NCI-H510A (cell line): ENCODE measurements at regions not wholly inside any gene's neighbourhood (a gene's known extent, or its start where the extent isn't known, plus 50 kb on each side); places are given as distances from the start of the nearest gene placed in this dataset.

ENCODE experiments used
- DNase-seq: peaks from one replicate; lab custom pipeline; 2025; lab: John Stamatoyannopoulos, UW

DNA sequence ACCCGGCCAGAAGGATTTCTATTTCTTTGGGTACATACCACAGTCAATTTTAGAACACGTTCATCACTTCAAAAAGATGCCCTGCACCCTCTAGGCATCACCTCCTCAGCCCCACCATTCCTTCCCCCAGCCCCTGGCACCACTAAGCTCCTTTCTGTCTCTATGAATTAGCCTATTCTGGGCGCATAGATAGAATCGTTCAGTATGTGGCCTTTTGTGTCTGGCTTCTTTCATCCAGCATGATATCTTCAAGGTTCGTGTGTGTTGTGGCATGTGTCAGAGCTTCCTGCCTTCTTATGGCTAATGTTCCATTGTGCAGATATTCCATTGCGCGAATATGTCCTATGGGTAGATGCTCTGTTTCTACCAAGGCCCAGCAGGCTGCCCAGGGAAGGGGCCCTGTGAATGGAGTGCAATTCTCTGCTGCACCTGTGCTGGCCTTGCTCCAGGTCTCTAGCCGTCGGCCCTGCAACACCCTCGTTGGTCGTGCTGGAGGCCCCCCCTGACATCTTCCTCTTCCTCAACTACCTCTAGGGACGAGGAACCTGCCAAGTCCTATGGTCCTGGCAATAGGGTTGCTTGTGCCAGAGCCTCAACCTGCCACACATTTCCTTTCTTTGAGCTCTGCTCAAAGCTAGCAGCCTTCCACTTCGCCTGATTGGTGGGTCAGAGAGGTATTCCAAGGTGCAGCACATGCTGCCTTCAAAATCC, 113.5 kb downstream of the RIPK4 start:
- no peak for DNase-seq

DNA sequence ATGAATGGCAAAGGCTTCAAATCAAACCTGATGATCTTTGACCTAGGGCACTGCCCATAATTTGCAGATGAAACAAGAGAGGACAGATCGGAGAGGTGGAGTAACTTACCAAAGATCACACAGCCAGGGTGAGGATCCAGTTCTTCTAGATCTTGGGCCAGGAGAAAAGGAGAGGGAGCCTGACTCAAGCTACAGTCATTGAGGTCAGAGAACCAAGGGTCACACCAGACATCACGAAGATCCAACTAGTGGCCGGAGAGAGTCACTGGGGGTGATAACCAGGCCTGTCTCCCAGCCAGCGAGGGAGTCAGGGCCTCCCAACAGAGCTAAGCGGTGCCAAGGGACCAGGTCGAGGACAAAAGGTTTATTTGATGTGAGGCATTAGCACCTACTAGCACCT, 115.0 kb downstream of the RIPK4 start:
- no peak for DNase-seq

DNA sequence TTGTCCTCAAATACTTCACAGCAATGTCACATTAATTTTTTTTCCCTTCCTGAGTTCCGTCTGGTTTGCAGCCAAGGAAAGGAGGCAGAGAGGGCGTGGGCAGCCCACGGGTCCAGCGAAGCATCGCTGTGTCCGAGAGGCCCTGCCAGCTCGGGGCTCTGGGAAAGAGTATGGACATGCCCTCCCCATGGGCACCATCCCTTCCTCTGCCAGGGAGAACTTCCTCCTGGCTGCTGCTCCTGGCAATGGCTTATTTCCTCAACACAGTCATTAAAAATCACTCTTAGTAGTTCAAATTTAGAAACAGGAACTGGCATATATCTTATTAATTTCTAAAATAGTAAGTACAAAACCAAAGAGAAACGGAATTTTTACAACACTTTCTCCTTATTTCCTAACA, 115.4 kb downstream of the RIPK4 start:
- DNase-seq = no peak

DNA sequence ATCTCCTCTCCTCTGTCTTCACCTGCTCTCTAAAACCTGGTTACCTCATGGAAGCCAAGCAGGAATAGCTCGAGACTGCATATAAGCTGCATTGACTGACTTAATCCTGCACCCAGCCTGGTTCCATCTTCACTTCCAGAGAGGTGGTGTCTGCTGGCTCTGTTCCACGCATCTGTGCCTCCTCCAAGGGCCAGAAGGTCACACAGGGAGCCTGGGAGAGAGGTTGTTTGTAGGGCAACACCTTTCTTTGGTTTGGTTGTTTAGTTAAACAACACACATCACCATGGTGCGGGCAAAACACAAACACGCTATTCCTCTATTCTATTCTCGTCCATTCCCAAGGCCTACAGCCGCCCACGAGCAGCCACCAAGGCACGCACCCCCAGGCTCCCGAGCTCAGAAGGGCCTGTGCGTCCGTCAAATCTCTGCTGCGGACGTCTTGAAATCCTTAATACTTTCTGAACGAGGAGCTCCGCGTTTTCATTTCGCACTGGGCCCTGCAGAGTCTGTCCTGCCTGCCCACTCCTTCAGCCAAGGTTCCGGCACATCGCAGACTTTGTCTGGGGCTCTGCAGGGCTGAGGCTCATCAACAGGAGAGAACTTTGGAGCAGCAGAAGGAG, 116.2 kb downstream of the RIPK4 start:
- no peak for DNase-seq

DNA sequence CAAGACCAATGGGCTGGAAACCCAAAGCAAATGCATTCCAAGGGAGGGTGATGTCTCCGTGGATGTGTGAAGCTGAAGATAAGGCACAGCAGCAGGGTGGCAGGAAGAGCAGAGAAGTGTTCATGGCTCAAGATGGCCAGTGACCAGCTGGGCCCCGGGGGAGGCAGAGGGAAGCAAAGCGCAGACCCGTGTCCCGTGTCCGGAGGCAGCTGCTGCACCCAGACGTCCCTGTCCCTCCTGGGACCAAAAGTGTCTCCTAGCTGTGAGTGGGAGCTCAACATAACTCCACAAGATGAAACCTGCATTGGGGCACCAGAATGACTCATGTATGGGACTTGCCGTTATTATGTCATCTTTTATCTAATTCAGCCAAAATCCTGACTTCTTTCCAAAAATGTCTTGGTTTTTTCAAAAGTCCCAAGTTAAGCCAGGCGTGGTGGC, 118.2 kb downstream of the RIPK4 start:
- DNase-seq = no peak

DNA sequence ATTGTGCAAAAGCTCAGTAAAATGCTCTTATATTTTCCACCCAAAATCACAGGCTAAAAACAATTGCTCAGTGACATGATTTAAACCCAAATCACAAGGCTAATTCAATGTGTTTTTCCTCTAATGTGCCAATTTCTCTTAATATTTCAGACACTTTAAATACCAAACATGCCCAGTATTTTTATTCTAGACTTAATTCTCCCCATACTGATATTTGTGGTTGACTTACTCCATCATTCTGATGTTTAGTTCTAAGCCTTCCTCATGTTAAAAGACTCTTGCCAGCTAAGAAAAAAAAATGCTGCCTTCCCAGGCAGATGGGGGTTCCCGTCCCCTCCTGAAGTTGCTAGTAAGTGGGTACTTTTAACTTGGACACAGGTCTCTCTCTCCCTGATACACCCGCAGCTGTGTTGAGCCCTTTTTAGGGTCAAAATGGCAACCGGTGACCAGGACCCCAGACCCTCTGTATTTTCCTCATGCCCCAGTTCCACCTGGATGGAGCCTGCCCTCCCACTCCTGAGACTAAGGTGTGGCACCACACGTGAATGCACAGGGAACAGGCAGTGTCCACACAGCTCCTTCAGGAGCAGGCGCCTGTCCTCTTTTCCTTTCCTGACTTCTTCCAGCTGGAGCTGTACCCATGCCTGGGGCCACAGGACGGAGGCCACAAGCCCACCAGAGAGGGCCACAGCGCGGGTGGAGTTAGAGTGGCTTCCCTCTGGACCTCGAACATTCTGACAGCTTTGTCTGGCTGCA, 118.9 kb downstream of the RIPK4 start:
- no peak for DNase-seq

DNA sequence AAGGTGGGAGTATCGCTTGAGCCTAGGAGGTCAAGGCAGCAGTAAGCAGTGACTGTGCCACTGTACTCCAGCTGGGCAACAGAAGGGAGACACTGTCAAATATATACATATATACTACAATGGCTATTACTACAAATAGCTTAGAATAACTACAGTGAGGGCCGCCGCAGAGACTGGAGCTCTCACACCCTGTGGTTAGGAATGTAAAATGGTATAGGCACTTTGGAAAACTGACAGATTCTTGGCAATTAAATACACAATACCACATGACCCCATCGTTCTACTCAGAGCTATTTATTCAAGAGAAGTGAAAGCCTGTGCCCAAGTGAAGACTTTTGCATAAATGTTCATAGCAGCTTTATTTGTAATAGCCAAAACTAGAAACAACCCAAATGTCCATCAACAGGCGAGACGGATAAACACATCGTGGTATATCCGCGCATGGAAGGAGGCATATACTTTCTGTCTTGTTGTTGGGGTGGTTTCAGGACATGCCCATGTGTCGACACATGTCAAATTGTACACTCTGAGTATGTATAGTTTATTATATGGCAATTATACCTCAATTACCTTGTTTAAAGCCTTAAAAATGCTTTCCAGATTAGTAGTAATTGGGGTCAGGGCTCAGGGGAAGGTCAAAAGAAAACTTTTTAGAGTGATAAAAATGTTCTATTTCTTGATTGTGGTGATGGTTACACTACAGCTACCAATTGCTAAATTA, 123.4 kb downstream of the RIPK4 start:
- DNase-seq = no peak

DNA sequence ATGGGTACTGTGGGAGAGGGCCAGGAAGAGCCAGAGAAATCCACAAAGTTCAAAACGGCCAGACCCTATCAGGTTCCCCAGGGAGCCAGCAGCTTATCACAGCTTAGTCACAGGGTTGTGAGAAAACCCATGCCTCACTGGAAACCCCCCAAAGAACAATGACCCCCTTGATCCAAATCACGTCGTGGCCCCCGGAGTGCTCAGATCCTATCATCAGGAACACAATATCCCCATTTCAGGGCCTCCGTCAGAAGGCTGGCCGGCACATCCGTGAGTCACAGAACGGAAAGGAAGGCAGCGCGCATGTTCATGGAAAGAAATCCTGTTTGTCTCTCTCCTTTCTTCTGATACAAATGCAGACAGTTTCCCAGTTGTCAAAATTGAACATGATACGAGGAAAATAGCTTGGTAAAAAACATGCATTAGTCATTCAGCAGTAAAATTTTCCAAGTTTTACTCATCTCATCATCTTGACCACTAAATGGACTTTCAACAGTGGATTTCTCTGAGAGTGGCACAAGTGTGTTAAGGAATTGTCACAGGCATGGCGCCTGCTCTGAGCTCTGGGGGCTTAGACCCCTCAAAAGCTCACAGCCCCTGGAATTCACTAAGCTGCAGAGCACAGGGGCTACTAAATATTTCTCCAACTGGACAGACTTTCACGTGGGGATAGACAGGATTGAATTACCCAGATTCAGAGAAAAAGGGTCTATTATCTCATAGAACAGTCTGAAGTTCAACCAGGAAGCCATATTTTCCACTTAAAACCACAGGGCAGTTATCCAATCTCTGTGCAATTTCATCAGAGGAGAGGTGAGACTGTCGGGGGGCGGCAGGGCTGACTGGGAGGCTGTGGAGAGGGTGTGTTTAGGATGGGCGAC, 124.8 kb downstream of the RIPK4 start:
- DNase-seq = no peak

DNA sequence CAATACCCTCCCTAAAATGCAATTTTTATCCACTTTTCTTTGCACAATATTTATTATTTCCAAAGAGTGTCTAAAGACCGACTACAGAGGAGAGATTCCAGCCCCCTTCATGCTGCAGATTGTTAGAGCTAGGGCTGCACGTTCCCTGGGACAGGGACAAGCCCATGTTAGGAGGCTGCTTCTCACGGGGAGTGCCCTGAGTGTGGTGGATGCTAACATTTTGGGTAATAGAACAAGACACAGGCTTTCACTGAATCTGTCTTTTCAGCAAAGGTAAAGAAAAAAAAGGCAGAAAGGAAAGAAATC, 125.4 kb downstream of the RIPK4 start:
- no peak for DNase-seq

DNA sequence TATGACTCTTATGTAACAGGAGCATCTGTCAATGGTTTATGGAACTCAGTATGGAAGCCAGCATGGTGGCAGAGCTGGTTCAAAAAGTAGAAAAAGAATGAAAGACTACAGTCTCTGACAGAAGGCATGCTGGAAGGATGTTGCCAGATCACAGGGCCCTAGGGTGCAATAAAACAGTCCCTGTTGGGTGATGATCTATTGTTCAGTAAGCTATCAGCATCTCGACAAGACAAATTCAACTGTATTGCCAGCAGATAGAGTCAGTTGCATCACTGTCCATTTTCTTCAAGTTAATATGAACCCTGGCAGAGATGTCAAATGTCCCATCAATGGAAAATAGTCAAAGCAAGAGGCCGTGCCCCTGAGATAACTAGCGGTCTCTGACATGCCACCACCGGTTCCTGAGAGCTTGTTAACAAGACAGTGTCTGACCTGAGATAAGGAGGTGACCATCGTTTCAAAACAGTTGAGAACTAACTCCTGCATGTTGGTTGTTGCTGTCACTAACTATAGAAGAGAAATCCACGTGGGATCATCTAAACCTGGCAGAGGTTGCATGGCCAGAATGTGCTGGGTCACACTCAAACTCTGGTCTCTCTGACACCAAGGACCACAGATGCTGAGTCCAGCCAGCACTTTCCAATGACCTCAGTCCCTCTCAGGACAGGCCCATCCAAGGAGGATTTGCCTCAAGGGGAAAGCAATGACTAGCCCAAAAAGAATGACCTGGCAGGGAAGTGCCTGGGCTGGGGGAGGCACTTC, 125.9 kb downstream of the RIPK4 start:
- no peak for DNase-seq

DNA sequence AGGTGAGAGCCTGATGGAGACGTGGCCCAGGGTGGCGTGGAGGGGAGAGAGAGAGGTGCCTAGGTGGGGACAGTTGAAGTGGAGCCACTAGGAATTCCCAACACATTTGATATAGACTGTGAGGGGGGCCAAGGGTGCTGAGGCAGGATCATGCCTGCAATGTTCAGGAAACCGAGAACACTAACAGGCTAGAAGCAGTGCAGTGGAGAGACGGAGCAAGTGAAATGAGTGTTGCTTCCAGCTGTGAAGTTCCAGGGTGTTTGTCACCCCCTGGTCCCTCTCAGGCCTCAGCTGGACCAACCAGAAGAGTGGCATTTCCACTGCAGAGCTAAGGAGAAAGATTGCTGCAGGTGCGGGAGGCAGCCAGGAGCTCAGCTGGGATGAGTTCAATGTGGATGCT, 127.1 kb downstream of the RIPK4 start:
- no peak for DNase-seq

DNA sequence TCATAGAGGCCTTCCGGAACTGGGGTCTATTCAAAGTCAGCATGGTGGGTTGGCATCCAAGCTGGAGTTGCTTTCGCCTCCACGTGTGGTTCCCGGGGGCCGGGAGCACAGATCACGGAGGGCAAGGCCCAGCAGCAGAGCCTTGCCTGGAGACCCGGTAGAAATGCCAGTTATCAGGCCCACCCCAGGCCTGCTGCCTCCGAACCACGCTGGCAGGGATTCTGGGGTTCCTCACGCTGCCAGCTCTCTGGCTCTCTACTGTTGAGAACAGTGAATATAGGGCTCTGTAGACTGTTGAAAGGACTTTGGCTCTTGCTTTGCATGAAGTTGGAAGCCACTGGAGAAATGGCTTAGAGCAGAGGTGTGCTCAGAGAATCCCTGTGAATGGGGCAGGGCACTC, 127.5 kb downstream of the RIPK4 start:
- DNase-seq = no peak

DNA sequence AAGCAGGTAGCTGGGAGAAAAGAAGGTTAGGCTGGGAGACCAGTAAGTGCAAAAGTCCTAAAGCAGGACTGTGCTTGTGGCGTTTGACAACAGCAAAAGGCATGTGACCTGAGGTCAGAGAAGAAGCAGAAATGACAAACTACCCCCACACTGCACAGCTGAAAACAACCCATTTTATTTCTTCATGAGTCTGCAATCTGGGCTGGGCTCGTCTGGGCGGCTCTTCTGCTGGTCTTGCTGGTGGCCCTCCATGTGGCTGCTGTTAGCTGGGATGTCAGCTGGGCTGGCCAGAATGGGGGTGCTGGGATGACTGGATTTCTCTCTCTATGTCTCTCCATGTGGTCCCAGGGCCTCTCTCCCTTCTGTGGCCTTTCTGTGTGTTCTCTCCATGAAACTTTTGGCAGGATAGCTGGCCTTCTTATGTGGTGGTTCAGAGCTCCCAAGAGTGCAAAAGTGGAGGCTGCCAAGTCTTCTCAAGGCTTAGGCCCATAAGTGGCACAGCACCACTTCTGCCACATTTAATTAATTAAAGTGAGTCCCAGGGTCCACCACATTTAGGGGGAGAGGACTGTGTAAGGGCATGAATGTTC, 128.6 kb downstream of the RIPK4 start:
- no peak for DNase-seq

DNA sequence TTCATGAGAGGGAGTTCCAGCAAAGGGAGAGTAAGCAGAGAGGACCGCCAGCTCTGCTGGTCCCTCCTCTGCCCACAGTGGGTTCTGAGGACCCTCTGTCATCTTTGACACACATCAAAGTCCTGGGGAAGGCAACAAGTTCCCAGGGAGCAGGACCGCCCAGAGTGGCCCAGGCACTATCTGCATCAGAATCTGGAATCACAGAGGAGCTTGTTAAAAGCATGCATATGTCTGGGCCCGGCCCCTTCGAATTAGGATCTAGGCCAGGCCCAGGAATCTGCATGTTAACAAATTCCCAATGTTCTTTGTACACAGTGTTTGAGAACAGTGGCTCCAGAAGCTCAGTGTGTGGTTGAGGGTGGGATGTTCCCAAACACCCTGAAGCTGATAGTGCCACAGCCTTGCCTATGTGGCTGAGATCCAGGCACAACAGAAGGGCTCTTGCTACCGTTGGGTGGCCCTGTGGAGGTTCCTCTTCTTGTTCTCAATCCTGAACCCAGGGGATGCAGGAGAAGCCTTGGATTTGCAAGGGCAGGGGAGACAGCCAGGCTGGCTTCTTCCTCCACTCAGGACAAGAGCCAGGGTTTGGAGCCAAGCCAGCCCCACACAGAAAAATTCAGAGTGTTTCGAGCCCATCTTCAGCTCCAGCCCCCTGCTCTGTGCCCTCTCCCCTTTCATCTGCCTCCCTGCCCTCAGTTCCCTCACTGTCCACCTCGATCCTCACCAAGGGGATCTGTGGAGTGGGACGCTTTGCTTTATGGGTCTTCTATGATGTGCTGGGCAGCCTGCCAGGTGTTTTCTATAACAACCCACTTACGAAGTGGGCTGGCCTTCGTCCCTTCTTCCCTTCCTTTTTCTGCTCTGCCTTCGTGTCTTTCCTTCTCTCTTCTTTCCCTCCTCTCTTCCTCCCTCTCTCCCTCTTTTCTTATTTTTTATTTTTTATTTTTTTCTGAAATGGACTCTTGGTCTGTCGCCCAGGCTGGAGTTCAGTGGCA, 129.0 kb upstream of the TMPRSS2 start:
- peak; percentile 25 for DNase-seq

DNA sequence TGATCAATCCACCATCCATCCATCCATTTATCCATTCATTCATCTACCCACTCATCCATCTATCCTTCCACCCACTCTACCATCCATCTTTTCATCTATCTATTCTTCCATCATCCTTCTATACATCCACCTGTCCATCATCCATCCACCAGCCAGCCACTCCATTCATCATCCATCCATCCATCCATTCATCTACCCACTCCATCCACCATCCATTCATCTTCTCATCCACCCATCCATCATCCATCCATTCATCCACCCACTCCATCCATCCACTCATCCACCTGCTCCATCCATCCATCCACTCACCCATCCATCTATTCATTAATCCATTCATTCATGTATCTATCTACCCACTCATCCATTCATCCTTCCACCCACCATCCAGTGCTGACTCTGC, 127.9 kb upstream of the TMPRSS2 start:
- no peak for DNase-seq

DNA sequence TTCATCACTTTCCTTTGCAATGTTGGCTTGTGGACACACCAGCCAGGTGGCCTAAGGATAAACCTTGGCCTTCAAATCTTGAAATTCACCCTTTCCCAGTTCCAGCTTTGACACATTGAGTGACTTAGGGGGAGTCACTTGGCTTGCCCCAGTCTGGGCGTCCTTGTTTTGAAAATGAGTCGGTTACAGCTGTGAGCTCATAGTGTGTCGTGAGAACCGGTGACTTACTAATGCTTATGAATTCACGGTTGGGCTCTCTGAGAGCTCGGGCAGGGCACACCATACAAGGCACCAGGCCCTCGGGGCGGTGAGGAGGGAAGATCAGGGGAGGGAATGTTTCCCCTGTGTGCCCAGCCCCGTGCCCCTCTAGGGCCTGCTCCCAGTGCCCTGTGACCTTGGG, 126.9 kb upstream of the TMPRSS2 start:
- no peak for DNase-seq

DNA sequence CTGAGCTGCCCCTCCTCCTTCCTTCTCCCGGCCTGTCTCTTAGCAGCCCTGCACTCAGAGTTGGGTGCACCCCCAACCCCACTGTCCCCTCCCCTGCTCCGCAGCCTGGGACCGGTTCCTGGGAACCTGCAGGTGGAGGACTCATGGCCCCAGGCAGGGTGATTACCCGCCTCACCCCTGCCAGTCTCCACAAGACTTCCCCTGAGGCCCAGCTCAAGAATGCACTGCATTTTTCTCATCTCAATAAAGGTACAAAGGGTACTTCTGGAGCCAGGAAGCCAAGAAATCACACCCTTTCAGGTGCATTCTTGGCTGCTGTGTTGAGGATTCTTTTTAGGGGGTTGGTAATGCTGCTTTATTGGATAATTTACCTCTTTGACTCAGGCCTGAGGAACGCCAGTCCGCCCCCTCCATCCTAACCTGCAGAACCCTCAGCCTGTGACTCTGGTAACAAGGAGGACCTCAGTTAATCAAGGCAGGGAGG, 126.3 kb upstream of the TMPRSS2 start:
- no peak for DNase-seq

DNA sequence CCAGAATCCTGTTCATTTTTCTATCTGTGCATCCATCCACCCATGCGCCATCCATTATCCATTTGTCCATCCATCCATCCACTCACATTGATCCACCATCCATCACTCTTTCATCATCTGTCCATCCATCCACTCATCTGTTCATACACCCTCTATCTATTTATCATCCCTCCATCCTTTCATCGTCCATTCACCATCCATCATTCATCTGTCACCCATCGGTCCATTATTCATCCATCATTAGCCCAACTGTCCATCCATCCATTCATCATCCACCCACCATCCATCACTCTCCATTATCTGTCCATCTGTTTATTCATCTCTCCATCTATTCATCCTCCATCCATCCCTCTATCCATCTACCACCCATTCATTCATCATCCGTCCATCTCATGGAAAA, 125.7 kb upstream of the TMPRSS2 start:
- DNase-seq = no peak

DNA sequence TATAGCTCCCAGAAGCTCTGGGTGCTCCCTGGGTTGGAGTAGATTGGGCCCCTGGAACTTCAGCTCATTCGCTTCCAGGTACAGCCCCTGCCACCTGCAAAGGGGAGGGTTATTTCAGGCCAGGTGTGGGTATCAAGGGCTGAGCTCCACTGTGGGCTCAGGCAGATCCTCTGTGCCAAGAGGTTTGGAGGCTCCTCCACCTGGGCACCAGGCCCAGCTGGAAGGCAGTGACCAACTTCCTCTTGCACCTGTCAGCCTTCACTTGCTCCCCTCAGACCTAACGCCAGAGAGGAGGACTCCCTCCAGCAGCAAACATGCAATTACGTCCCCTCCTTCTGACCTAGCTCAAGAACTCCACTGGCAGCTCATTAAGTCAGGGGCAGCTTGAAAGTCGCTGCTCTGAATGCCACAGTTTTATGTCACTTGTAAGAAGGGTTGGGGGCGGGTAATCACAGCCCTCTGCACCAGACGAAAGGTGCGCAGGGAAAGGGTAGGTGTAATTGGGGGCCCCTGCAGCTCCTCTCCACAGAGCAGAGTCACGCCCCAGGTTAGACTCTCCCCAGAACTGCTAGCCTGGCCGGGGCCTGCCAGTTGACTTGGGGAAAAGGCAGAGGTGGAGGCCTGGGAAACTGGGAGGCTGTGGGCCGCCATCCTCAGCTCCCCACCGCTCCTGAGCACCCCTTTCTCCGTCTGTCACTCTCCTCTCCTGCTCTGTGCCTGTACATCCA, 125.0 kb upstream of the TMPRSS2 start:
- no peak for DNase-seq
